SHP77 treated with DMSO at 0.1 percent for 48 hours (cell line): ENCODE measurements at regions not wholly inside any gene's neighbourhood (a gene's known extent, or its start where the extent isn't known, plus 50 kb on each side); places are given as distances from the start of the nearest gene placed in this dataset.

ENCODE experiments used
- DNase-seq: peaks from one replicate; lab custom pipeline; 2025; lab: John Stamatoyannopoulos, UW

DNA sequence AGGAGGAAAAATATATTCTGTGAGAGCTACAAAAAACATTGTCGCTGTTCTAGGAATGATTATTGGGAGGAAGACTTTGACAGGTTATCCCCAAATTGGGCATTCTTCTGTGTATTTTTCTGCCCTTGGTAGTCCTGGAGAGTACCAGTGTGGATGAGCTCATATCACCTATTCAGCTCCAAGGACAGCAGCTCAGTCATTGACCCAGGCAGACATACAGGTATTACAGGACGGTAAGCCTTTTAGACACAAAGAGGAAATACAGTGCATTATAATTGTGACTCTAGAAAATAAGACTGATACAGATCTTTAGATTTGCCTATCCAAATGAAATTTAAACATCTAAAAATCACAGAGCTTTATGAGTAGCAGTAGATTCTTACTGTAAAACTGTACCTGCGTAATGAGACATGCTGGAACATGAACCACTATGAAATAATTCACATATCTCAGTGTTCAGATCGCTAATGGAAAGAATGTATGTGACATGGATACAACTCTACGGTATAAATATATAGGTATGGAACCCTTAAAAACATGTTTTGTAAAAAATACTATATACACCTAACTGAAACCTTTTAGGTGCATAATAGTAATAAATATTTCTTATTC lies 56.0 kb downstream of the PLK2 start:
- DNase-seq: no peak

DNA sequence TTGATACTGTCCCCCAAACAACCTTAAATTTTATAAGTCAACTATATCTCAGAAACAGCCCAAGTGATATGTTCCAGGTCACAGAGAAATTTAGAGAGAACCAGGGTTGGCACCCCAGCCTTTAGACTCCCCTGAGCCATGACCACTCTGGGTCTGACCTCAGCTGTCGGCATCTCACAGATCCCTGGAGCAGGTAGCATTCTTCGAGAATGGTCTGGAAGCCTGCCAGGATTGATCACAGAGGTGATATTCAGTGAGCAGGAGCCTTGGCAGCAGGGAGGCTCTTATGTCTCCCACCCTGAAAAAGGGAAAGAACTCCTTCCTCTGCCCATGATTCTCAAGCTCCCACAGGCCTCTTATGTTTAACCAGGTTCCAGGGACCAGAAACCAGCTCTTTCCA lies 58.2 kb downstream of the PLK2 start:
- DNase-seq: no peak

DNA sequence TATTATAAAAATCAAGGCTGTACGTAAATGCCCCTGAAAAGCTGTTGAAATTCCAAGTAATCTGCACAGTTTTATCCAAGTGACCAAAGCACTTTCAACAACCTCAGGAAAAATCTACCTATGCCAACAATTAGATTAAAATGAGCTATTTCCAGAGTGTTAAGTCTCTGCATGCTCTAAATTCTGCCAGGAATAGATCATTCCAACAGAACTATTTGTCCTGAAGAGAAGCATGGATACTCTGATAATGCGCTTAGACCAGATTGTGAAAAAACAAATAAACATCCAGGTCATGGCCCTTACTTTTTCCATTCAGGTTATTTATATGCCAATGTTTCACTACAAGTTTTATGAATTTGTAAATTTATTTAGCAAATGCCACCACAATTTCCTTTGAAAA lies 59.1 kb downstream of the PLK2 start:
- DNase-seq: no peak

DNA sequence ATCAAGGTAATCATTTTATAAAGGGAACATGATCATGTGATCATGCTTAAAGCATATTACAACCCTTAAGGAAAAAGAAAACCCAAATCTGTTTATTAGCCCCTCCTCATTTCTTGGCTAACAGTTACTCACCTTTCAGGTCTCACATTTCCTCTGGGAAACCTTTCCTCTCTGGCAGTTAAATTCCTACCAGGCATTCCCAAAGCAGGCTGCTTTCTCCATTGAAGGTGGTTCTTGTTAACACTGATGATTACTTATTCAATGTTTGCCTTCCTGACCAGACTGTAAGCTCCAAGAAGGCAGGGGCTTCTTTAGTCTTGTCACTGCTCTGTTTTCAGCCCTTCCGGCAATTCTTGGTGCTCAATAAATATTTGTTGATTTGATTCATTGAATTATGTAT lies 59.9 kb downstream of the PLK2 start:
- no peak for DNase-seq

DNA sequence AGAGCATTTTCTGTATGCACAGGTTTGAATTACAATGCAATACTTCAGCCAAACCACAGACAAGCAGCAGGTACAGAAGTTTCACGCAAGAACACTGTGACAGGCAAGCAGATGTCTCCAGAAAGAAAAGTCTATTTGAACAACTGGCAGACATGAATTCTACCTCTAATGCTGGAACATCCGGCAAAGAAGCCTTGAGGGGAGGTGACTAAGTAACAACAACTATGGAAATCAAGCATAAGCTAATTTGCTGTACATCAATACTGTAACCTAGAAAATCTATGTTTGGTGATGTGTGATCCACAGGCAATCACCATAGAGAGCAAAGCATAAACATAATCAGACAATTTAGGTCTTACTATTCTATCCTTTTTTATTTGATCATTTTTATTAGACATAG lies 65.5 kb downstream of the PLK2 start:
- no peak for DNase-seq

DNA sequence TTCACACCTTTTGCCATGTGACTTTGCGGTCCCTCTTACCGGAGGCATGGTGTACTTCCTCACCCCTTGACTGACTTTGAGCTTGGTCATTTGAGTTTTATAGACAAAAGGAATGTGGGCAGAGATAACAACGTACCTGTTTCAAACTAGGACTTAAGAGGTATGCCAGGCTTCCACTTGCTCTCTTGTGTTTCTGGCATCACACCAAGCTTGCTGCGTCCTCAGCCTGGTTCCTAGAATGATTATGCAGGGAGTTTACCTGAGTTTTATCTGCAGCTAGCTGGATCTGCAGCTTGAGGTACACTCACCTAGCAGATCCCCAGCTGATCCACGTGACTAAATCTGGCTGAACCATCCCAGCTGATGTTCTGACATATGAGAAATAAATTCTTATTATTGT lies 66.2 kb downstream of the PLK2 start:
- no peak for DNase-seq

DNA sequence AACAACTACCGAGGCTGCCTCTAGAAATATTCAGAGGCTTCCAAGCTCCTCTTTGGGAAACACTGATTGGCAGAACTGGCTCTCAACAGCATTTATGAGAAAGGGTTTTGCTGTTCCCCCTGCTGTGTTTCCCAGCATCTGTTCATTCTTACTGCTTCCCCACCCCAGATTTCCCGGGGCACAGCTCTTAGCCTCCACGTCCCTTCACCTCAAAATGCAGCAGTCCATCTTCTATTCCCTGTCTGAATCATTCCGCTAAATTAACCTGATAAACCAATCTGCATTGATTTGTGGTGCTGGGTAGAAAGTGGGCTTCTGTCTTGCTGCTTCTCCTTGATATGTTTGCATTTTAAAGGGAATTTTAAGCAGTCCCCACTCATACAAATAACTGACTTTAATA lies 67.4 kb downstream of the PLK2 start:
- no peak for DNase-seq

DNA sequence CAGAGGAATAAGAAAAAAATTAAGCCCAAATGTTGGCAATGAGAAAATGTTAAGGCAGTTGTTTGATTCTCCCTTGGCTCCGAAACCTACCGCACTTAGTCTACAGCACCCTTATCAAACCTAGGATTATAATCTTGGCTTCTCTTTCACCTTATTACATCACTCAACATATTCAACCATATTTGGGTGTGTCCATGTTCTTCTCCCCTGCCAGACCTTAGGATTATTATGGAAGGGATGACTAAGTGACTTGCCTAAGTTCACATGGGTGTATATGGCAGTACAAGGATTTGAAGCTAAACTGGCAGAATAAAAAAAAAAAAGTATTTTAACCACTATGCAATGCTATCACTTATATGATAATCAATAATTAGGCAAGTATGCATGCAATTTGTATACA lies 76.4 kb downstream of the PLK2 start:
- no peak for DNase-seq

DNA sequence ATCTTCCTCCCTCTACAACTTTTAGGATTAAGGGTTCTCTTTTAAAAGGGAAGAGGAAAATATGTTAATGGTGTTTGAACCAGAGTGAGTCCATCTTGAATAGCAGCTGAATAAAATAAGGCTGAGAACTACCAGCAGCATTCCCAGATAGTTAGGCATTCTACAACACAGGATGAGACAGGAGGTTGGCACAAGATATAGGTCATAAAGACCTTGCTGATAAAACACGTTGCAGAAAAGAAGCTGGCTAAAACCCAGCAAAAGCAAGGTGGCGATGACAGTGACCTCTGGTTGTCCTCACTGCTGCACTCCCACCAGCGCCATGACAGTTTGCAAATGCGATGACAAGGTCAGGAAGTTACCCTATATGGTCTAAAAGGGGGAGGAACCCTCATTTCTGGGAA lies 77.8 kb downstream of the PLK2 start:
- DNase-seq: no peak

DNA sequence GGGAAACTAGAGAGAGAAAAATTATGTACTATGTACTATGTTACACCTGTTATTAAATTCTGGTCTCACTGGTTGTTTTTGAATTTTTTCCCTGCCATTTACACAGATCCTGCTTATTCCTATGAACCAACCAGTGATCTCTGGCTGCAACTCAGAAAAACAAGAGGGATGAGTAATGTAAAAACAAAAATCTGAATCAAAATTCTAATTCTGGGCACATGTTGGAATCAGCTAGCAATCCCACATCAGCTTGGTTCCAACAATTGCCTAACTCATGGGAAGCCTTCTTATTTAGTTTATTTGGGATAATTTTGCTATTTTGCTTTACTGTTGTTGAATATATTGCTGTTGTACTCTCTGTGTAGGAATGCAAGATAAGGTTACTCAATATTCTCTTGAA lies 78.3 kb downstream of the PLK2 start:
- DNase-seq: no peak

DNA sequence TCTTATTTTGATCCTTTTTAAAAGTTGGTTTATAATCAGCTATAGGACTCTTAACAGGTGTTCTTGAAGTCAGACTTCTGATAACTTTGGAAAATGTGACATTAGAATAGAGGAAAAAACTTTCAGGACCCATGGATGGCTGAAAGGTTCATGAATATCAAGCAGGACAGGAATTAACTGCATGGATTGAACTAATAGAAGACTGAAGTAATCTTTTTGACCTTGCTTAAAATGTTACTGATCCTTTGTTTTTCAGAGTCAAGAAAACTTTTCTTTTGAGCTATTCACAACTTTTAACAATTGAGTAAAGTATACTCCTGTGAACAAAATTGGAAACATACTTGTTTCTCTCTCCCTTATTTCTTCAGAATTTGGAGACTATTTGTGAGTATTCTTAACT lies 79.2 kb downstream of the PLK2 start:
- no peak for DNase-seq

DNA sequence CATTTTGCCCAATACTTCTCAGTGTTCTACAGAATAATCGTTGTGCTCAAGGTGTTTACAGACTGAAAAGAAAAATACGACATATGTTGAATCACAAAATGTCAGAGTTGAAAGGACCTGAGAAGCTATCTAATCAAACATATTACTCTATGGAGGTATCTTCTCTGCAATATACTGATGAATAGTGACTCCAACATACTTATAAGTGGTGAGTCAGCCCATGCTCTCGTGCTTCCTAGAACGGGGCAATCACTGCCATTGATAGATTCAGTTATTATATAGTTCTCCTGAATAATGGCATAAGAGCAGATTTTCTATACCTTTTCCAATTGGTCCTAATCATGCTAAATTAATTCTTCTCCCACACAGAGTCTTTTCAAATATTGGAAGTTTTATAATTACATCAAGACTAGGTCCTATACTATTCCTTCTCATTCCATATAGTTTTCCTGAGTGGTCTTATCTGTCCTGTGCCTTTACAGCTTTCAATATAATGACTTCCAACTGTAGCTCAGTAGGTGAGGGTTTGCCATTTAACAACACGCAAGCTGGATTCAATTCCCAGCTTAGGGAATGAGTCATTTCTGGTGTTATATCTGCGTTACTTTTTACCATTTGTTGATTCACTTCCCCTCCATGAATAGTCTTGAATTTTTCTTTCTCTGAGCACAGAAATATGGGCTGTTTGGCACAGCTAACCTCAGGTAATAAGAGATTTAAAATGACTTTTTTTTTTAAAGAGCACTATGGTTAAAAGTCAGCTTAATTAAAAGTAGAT lies 81.1 kb downstream of the PLK2 start:
- no peak for DNase-seq

DNA sequence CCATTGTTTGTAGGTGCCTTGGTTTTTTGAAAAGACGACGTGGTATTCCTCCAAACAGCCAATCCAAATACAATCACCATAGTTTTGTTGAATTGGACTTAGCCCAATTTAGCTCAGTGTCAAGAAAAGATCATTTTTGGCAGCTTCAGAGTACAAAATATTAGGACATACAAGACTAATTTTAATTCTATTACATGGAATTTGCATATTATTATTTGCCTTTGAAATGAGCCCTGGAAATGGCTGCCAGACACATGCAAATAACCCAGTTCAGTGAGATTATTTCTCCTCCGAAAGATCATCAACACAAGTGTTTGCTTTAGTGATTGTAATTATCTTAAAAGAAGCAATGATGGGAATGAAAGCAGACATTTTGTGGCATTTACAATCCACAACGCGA lies 89.3 kb downstream of the PLK2 start:
- DNase-seq: no peak

DNA sequence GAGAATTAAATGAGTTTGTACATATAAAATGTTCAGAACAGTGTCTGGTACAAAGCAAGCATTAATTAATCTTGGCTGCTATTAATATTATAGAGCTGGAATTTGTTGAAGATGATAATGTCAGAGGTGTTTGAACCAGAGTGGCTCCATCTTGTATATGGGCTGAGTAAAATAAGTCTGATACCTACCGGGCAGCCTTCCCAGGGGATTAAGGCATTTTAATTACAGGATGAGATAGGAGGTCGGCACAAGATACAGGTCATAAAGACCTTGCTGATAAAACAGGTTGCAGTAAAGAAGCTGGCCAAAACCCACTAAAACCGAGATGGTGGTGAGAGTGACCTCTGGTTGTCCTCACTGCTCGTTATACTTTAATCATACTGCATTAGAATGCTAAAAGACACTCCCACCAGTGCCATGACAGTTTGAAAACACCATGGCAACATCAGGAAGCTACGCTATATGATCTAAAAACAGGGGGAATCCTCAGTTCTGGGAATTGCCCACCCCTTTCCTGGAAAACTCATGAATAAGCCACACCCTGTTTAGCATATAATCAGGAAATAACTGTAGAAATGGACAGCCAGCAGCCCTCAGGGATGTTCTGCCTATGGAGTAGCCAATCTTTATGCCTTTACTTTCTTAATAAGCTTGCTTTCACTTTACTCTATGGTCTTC lies 90.2 kb downstream of the PLK2 start:
- DNase-seq: no peak

DNA sequence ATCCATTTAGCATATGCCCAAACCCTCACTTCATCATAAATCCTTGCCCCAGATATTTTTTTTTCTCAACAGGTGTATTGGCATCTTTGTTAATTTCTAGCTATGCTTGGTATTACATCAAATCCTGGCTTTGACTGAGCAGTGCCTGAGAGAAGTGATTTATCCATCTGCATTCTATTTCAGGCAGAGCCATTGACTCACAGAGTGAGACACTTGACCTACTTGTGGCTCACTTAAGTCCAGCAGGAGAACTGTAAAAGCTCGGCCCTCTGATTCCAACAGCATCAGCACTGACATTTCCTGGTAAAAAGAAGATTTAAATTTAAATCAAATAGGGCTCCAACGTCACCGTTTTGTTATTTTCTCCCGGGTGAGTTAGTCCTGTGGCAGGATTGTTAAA lies 93.4 kb downstream of the PLK2 start:
- DNase-seq: no peak

DNA sequence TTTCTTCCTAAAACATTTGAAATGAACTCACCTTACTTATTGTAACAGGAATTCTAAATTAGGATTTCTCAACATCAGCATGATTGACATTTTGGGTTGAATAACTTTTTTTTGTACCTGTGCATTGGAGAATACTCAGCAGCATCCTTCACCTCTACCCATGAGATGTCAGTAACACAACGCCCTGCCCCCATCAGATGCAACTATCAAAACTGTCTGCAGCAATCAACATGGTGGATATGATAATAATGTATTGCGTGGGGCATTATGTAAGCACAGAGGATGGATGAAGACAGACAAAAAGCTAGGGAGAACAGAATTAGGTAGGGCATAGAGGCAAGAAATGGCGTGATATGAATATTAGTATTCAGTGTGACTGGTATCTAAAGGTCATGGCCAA lies 94.1 kb downstream of the PLK2 start:
- DNase-seq: no peak

DNA sequence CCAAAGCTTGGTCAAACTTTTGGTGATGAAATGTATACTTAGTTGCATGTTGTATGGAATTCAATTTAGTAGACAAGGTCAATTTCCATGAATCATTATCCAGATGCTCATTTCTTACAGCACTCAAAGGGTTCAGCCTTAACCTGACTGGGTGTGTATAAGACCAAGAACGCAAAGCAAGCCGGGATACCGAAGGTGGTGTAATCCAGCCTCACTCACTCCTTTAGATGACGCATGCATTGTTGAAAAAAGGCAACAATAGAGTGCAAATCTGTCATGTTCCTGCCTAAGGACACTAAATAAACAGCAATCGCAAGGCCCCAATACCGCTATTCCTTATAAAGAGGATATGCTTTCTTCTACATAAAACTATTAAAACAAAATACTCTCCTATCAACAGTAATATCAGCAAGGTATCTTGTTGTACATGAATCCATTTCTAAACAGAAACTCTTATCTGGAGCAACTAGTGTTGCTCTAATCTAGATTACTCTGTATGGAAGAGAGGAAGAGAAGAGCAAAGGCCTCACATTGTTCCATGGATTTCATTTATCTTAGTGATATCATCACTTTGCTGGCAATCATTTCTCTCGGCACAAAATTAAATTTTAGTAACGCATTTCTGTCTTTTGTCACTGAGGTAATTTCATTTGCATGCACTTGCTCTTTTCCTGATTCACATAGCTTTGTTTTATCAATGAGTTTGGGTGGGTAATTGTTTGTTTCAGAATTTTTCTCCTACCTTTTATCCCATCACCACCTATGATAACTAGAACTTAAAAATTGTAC lies 96.2 kb downstream of the PLK2 start:
- no peak for DNase-seq

DNA sequence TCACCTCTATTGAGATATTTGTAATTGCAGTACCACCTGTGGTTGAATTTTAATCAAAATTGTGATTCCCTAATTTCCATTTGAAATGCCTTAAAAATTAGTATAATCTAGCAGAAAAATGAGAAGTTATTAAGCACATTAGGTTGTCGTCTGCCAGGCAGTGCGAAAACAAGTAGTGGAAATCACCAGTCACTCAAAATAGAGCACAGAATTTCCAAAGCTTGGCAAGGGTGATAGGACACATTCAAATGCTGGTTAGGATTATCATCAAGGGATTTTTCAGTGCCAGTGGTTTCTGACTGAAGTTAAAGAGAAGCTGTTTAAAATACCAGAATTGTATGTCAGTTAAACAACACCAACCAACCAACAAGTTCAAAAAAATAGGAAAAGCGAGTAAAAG lies 97.8 kb downstream of the PLK2 start:
- DNase-seq: no peak

DNA sequence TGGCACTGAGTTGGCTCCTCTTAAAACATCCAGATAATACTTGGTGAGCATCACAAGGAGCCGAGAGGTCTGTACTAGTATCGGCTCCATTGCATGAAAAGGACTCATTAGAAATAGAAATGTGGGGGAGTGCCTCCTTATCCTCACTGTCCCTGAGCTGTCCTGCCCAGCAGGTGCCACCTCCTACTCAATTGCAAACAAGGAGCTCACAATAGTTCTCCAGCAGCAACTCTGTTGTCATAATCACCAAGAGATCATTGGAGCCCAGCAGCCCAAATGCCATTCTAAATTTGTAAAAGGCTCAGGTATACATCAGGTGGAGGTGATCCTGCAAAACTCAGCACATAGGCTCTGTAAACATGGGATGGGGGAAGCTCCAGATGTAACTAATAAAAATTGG lies 99.1 kb downstream of the PLK2 start:
- DNase-seq: no peak

DNA sequence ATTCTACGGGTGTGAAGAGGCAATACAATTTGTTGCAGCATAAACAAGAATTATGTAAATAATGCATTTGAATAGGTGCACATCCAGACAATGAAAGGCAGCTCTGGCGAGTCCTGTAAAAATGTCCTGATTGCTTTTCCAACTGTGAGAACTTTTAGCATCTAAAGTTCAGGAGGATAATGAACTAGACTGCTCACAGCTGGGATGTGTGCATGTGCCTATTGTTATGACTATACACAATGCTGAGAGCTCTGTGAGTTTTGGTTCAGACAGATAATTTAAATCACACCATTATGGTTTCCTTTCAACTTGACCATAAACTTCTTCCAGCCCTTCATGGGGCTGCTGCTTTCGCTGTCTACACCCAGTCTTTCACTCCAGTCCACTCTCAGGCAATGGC lies 99.9 kb downstream of the PLK2 start:
- no peak for DNase-seq

DNA sequence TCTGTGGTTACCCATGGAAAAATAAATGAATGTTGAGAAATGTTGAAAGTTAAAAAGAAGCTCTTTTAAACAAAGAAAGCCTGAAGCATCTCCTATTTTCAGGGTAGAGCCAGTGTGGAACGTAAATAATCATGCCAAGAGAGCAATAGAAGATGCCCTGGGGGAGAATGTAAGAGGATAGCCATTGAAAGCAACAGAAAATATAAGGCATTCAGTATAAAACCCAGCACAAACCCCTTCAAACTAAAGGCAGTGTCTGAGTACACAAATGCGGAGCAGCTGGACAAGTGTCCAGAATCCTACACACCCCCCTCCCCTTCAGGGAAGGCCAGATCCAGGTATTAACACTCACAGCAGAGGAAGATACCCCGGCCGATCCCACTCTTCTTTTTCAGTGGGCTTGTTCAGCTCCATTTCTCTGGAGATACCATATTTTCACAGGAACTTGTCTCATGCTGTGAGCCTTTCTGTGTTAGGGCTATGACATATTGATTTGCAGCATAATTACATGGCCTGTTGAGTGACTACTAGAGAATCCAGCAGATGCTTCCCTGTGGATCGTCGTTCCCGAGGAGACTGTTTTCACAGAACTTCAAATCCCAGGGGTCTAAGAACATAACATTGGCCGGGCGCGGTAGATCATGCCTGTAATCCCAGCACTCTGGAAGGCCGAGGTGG lies 101.2 kb downstream of the PLK2 start:
- DNase-seq: no peak

DNA sequence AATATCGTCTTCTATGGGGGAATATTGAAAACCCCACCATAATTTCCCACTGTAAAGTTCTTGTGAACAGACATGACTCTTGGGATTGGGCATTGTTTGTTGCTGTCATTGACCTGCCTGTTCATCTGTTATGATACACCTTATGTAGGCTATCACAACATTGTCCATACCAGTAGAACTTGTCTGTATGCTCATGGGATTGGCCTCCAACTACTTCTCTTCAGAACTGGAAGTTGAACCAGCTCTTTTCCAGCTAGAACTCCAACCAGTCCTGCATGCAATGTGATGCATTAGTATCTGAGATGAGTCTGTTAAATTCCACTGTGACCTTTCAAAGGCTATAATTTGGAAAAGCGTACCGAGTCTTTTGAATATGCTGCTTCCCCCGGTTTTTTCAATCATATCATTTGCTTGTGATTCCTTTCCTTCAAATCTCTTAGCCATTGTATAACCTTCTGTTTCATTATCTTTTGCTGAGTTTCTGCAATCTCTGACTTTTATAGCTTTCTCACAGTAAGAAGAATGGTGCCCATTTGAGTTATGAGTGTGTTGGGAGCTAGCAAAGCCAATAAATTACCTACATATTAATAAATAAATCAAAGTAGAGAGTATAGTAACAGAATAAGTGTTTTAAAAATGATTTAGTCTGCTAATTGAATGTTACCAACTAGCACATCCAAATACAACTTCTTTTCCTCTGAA lies 101.9 kb downstream of the PLK2 start:
- DNase-seq: no peak
